GM12878 (cell line): ENCODE measurements at regions not wholly inside any gene's neighbourhood (a gene's known extent, or its start where the extent isn't known, plus 50 kb on each side); places are given as distances from the start of the nearest gene placed in this dataset.
A peak's percentile ranks its signal among the peaks of the same experiment; 100 is the strongest.

Experiments used
- CHD2 ChIP-seq: IDR thresholded peaks from 2 replicates; pipeline ENCODE4 v1.6.1; 2011; ENCODE audit warnings: low read depth, low read length, improper control_type of control experiment, borderline replicate concordance
- DPF2 ChIP-seq: fragments of 450-650 bp; IDR thresholded peaks from 2 replicates; pipeline ENCODE4 v1.6.1; 2017; ENCODE audit warnings: mild to moderate bottlenecking
- E2F8 ChIP-seq: fragments of 450-650 bp; IDR thresholded peaks from 2 replicates; pipeline ENCODE4 v1.6.1; 2018; ENCODE audit warnings: mild to moderate bottlenecking, low read depth, moderate library complexity; ENCODE audit not compliant: partially characterized antibody
- EP300 ChIP-seq, 2 experiments: fragments of 150-350 bp in 1 of 2; IDR thresholded peaks; 2 replicates each; pipeline ENCODE4 v1.6.1; 2011 to 2012; ENCODE audit warnings: low read depth in 2 of 2, low read length in 2 of 2, borderline replicate concordance in 1 of 2, improper control_type of control experiment in 1 of 2, inconsistent platforms in 1 of 2; ENCODE audit not compliant: control insufficient read depth in 1 of 2
- HDAC6 ChIP-seq: fragments of 200-600 bp; sonication (generic); IDR thresholded peaks from one replicate; pipeline ENCODE4 v1.8.0; 2017; ENCODE audit warnings: antibody characterized with exemption; ENCODE audit not compliant: unreplicated experiment
- JUNB ChIP-seq: IDR thresholded peaks from 2 replicates; pipeline ENCODE4 v1.6.1; 2016; ENCODE audit warnings: antibody characterized with exemption, mild to moderate bottlenecking
- MYB ChIP-seq: fragments of 150-350 bp; IDR thresholded peaks from 2 replicates; pipeline ENCODE4 v1.6.1; 2014; ENCODE audit warnings: mild to moderate bottlenecking, low read depth, low read length, borderline replicate concordance
- NFIC ChIP-seq: IDR thresholded peaks from 2 replicates; pipeline ENCODE4 v1.6.1; 2012; ENCODE audit warnings: low read depth, mild to moderate bottlenecking, inconsistent platforms, low read length, moderate library complexity
- NR2C1 ChIP-seq: fragments of 450-650 bp; IDR thresholded peaks from 2 replicates; pipeline ENCODE4 v1.6.1; 2017; ENCODE audit warnings: antibody characterized with exemption, mild to moderate bottlenecking, moderate library complexity
- PRDM15 ChIP-seq: fragments of 450-650 bp; formaldehyde crosslinking; IDR thresholded peaks from 2 replicates; pipeline ENCODE4 v1.4.0; 2020; ENCODE audit warnings: mild to moderate bottlenecking, moderate library complexity
- RCOR1 ChIP-seq: conservative IDR thresholded peaks from 2 replicates; pipeline ENCODE4 v1.6.1; 2012; ENCODE audit warnings: low read depth, low read length, improper control_type of control experiment
- SPI1 ChIP-seq: IDR thresholded peaks from 2 replicates; pipeline ENCODE4 v1.6.1; 2011; ENCODE audit warnings: low read depth, mild to moderate bottlenecking, low read length, moderate library complexity, borderline replicate concordance; ENCODE audit not compliant: insufficient read depth
- WRNIP1 ChIP-seq: IDR thresholded peaks from 2 replicates; pipeline ENCODE4 v1.6.1; 2011; ENCODE audit warnings: low read depth, low read length, improper control_type of control experiment, borderline replicate concordance
- ZNF207 ChIP-seq: fragments of 450-650 bp; IDR thresholded peaks from 2 replicates; pipeline ENCODE4 v1.6.1; 2014; ENCODE audit warnings: antibody characterized with exemption, mild to moderate bottlenecking, borderline replicate concordance
- ZZZ3 ChIP-seq: IDR thresholded peaks from 2 replicates; pipeline ENCODE4 v1.6.1; 2011; ENCODE audit warnings: low read depth; ENCODE audit not compliant: control insufficient read depth, insufficient read length
- TF ChIP-seq, protein P1 (sequence below): IDR thresholded peaks from 2 replicates; pipeline ENCODE4 v1.6.1; 2012; ENCODE audit warnings: low read depth, low read length, improper control_type of control experiment
- TF ChIP-seq, protein P2 (sequence below): IDR thresholded peaks from 2 replicates; pipeline ENCODE4 v1.6.1; 2011; ENCODE audit warnings: borderline replicate concordance, low read depth, mild to moderate bottlenecking, moderate library complexity, low read length; ENCODE audit not compliant: insufficient read depth, poor library complexity, severe bottlenecking
- TF ChIP-seq, protein P3 (sequence below): IDR thresholded peaks from 2 replicates; pipeline ENCODE4 v1.6.1; 2012; ENCODE audit warnings: low read length, inconsistent platforms

DNA sequence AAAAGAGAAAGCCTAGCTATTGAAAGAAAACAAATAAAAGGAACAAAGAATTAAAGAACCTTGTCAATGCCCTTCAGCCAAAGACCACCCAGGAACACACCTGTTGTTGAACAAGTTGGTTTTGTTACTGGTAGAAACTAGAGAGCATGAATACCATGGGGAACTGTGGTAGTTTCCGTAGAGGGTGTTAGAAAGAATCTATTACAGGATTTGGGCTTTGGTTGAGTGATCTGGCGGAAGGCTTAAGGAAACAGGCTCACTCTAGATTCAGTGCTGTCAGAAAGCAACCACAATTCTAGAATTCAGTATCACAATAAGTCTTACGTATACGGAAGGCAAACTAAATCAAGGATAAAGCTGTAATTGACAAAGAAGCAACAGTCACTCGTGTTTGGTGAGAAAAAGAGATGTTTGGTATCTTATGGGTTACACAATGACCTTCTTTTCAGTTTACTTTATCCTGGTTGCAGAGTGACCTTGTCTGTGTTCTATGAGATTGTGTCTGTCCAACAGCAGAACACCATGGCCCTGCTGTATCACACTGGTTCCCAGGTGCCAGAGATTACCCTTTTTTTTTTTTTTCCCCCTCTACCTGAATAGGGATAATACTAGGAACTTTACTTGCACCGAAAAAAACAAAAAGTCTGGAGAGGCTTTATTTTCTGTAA, 265.9 kb downstream of the SHQ1 start (continued):
- TF ChIP-seq, protein P1, sequence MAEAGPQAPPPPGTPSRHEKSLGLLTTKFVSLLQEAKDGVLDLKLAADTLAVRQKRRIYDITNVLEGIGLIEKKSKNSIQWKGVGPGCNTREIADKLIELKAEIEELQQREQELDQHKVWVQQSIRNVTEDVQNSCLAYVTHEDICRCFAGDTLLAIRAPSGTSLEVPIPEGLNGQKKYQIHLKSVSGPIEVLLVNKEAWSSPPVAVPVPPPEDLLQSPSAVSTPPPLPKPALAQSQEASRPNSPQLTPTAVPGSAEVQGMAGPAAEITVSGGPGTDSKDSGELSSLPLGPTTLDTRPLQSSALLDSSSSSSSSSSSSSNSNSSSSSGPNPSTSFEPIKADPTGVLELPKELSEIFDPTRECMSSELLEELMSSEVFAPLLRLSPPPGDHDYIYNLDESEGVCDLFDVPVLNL = no peak
- no peak for TF ChIP-seq PRDM15 (CRISPR knock-in tag)
- no peak for TF ChIP-seq ZZZ3
- no peak for TF ChIP-seq WRNIP1
- TF ChIP-seq ZNF207 = no peak
- TF ChIP-seq HDAC6 = no peak
- TF ChIP-seq DPF2 = 0 out of 2 replicates have a peak, but pooled peaks have one; percentile 22
- peak; percentile 39 for TF ChIP-seq JUNB
- no peak for TF ChIP-seq SPI1
- peak; percentile 79 for TF ChIP-seq NFIC
- no peak for TF ChIP-seq RCOR1
- no peak for TF ChIP-seq CHD2
- no peak for TF ChIP-seq MYB
- no peak for TF ChIP-seq E2F8
- TF ChIP-seq EP300 (IDR thresholded peaks at IDR 0.05; ENCODE audit: borderline replicate concordance in 1 of 2, control insufficient read depth in 1 of 2, low read depth in 2 of 2, low read length in 2 of 2) = peak; percentile 66 to 76; a peak in 3 of 4 replicates
- TF ChIP-seq NR2C1 = no peak
- TF ChIP-seq, protein P2, sequence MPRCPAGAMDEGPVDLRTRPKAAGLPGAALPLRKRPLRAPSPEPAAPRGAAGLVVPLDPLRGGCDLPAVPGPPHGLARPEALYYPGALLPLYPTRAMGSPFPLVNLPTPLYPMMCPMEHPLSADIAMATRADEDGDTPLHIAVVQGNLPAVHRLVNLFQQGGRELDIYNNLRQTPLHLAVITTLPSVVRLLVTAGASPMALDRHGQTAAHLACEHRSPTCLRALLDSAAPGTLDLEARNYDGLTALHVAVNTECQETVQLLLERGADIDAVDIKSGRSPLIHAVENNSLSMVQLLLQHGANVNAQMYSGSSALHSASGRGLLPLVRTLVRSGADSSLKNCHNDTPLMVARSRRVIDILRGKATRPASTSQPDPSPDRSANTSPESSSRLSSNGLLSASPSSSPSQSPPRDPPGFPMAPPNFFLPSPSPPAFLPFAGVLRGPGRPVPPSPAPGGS = no peak
- TF ChIP-seq, protein P3, sequence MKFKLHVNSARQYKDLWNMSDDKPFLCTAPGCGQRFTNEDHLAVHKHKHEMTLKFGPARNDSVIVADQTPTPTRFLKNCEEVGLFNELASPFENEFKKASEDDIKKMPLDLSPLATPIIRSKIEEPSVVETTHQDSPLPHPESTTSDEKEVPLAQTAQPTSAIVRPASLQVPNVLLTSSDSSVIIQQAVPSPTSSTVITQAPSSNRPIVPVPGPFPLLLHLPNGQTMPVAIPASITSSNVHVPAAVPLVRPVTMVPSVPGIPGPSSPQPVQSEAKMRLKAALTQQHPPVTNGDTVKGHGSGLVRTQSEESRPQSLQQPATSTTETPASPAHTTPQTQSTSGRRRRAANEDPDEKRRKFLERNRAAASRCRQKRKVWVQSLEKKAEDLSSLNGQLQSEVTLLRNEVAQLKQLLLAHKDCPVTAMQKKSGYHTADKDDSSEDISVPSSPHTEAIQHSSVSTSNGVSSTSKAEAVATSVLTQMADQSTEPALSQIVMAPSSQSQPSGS = peak; percentile 73
